ENCODE measurements at regions not wholly inside any gene's neighbourhood (a gene's known extent, or its start where the extent isn't known, plus 50 kb on each side); places are given as distances from the start of the nearest gene placed in this dataset.
"Not testable (repeated sequence)": the region's sequence is repeated elsewhere in the genome, so short reads cannot be mapped to it uniquely, and the experiment has no call there.

DNA sequence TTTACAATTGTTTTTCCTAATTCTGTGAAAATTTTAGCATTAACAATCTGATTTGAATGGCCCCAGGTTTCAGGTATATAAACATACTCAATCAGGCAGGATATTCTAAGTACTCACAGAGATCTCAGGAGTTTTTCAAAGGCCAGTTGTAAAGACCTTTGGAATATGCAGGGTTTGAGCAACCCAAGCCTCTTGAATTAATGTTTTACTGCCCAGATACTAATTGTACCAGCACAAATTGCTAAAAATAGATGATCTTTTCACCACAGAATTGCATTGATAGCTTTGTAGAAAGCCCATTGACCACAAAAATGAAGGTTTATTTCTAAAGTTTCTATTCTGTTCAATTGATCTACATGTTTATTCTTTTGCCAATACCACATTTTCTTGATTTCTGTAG lies 186.5 kb downstream of the OSTF1 start:
- intact Hi-C loops (cut with micrococcal nuclease): no loop called here

DNA sequence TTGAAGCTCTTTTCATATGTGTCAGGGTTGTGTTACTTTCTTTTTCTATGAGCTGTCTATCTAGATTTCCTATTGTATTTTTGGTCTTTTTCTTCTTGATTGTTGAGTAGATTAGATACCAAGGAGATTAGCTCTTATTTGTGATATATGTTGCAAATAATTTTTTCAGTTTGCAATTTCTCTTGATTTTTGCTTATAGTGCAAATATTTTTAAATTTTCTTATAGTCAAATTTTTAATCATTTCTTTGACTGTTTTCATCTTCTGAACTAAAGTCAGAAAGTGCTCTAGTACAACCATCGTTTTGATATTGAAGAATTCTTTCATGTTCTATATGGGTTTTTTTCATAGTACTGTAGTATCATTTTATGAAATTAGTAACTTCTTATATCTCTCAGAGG lies 193.7 kb downstream of the OSTF1 start:
- intact Hi-C loops (cut with micrococcal nuclease): no loop called here

DNA sequence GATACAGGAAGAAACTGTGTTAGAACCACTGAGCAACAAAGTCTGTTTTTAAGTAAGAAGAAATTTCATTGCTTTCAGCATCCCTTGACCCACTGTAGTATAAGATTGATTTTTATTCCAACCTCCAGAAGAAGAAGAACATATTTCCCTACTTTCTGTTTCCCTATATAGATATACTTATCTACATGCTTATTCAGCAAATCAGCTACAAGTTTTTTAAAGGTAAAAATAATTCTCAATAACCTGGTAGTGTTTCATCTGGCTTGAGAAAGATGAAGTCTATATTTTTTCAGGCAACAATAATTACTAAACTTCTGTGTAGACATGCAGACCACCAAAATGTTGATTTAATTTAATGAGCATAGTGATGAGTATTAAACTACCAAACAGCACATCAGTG lies 201.0 kb downstream of the OSTF1 start:
- intact Hi-C loops (cut with micrococcal nuclease): no loop called here

DNA sequence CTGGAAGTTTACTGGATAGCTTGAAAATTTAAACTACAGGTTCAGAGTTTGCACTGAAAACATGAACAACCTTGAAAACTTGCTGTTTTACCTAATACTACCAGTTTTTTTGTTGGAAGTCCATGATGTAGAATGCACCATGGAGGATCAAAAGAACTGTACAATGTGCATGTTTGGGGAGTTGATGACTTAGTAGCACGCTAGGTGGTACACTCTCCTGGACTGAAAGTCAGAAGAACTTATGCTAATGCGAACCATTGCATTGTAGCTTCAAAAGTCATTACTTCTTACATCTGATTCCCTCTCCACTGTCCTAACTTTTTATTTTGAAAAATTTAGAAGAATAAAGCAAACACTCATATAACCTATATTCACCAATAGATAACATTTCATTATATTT lies 211.0 kb downstream of the OSTF1 start:
- intact Hi-C loops (cut with micrococcal nuclease): no loop called here

DNA sequence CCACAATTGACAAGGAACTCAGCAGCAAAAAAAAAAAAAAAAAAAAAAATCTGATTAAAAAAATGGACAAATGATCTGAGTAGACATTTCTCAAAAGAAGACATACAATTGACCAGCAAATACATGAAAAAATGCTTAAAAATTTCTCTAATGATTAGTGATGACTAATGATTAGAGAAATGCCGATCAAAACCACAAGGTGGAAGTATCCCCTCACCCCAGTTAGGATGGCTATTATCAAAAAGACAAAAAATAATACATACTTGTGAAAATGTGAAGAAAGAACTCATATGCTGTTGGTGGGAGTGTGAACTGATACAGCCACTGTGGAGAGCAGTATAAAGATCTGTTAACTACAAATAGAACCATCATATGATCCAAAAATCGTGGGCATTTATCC lies 245.3 kb downstream of the OSTF1 start:
- intact Hi-C loops (cut with micrococcal nuclease): no loop called here

DNA sequence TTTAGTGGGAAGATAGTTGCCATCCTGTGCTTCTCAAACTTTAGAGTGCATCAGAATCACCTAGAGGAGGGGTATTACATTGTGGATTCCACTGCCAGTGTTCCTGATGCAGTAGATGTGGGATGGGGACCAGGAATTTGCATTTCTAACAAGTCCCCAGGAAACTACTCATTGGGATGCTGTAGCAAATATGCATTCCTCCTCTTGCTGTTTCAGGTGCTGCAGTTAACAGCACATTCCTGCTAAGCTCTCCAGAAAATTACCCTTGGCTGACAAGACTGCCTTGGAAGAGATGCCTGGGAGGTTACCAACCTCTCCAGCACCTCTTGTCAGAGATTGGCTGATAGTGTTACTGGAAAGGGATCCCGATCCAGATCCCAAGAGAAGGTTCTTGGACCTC lies 270.5 kb downstream of the OSTF1 start:
- intact Hi-C loops (cut with micrococcal nuclease): no loop called here

DNA sequence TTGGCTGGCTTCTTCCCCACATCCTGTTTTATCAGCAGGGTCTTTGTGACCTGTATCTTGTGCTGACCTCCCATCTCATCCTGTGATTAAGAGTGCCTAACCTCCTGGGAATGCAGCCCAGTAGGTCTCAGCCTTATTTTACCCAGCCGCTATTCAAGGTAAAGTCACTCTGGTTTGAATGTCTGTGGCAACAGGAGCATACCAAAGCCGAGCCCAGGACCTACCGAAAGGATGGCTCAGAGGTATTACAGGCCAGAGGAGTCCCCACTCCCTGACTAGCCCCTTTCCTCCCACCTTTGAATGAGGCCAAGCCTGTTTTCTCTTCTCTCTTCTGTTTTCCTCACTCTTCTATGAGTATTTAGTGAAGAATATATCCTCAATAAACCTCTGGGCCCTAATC lies 271.3 kb downstream of the OSTF1 start:
- intact Hi-C loops (cut with micrococcal nuclease): no loop called here

DNA sequence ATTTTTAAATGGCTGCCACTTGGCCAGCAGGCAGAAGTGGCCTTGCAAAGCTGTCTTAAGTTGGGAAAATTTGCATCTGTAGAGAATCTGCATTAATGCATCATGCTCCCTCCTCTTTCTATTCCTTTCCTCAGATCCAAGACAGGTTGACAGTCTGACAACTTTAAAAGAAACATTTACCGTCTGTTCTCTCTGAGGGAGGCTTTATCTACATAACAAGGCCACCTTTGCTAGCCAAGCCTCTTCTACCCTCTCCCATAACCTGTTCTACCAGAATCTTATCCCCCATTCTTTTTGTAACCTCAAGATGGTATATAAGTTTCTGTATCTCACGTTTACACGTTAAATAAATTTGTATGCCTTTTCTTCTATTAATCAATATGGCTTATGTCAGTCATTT lies 271.9 kb downstream of the OSTF1 start:
- intact Hi-C loops (cut with micrococcal nuclease): no loop called here

DNA sequence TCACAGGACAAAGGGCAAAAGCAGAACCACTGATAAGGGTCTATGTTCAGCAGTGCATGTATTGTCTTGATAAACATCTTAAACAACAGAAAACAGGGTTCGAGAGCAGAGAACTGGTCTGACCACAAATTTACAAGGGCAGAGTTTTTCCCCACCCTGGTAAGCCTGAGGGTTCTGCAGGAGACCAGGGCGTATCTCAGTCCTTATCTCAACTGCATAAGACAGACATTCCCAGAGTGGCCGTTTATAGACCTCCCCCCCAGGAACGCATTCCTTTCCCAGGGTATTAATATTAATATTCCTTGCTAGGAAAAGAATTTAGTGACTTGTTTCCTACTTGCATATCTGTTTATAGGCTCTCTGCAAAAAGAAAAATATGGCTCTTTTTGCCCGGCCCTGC lies 274.1 kb downstream of the OSTF1 start:
- intact Hi-C loops (cut with micrococcal nuclease): not testable (repeated sequence)

DNA sequence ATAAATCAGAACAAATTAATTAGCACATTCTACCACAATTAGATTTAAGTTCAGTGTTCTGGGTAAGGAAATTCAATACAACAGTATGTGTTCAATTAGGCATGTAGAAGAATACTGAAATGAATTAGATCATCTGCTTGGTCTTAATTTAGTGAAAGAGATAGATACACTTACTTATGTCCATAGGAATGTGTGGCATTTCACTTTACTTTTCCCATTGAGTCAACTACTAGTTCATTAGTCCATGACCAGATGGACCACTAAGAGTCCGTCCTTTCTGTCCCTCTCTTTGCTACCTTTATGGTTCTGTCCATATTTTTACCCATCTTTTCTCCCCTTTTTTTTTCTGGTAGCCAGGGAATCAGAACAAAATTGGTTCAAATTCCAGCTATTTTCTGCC lies 276.9 kb downstream of the OSTF1 start:
- intact Hi-C loops (cut with micrococcal nuclease): no loop called here

DNA sequence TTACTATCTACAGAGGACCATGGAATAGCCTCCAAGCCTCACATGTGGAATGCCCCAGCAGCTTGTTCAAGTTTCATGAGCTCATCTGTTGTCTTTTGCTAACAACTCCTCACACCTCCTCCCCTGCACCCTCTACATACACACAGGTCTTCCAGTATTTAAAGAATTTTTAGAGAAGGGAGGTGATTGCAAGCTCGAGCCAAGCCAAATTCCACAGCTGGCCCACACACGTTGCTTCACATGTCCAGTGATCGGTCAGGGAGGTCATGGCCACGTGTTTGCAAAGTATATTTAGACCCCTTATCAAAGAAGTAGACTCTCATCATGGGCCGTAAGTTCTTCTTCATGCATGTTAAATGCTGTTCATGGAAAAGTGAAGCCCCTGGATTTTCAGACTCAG lies 281.7 kb downstream of the OSTF1 start:
- intact Hi-C loops (cut with micrococcal nuclease): no loop called here

DNA sequence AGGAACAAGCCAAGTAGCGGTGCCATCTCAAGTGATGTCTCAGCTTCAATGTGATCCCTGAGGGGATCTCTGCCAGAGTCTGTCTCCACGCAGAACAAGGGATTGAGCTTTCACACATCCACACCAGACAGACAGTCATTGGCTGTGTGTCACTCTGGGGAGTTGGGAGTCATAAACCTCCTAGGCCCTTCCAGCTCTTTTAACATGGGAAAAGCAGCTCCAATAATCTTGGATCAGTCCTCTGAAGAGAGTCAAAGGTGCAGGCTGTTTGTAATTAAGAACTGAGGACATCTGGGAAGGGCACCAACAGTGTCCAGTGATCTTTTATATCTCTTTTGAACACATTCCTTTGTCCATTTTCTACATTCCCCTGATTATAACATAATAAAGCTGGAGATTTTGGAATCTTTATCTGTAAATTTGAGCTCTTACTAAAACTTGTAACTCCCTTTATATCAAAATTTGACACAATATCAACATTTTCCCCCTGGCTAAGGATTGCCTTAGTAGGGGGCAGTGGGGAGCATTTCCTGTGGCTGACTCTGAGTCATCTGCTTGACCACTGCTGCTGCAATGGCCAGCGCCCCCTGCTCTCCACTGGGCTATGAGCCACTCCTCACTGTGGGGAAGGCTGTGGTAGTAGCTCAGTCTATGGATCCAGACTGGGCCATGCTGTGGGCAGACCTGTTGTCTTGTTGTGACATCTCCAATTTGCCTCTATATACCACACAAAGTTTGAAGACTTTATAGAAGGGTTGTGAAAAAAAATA lies 284.4 kb downstream of the OSTF1 start:
- intact Hi-C loops (cut with micrococcal nuclease): no loop called here

DNA sequence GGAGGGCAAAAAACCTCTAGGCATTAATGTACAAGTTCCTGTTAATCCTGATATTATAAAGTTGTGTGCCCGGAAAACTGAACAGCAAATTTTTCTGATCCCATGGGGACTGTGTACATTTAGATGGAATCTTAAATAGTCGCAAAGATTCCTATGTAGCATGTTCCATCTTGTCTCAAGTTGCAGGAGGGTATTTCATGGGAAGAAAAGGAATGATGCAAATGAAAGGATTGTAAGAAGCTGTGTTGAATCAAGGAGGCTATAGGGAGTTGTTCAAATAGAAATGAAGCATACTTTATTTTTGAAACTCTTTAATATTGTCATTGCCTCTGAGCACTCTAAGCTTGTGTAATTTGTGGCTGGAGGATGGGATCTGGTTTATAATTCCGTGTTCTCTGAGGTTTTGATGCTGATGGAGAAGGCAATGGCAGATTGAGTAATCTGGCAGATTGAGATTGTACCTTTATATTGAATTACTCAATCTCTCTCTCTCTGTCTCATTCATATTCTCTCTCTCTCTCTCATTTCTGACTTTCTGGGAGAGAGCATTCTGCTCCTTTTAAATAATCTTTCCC lies 288.5 kb downstream of the OSTF1 start:
- intact Hi-C loops (cut with micrococcal nuclease): no loop called here

DNA sequence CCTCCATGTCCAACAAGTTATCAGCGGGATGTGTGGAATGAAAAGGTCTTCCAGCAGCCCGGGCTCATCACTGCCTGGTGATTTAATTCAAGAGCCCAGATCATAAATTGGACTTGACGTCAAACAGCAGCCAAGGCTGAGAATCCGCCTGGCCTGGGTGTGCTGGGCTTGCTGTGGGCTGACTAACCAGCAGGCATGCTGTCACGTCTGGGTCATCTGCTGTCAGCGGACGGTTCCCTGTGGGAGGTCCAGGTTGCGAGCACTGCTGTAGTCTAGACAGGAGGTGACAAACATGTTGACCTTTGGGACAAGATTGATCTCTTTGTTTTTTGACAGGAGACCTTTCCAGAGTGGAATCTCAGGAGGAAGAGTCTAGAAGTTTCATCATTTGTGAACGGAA lies 289.7 kb downstream of the OSTF1 start:
- intact Hi-C loops (cut with micrococcal nuclease): no loop called here

DNA sequence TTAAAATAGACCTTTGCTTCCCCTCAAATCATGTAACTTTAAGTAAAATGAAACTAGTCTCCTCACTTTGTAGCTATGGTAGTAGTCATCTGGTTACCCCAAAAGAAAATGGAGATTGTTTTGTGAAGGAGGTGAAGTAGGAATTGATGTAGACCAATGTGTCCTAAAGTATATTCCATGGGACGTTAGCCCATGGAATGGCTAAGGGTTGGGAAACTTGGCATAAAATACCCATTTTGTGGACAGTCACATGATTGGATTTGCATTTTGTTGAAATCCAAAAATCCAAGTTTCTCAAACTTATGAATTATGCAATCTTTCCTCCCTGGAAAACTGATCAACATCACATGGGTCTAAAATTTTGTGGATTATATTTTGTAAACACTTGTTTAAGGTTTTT lies 290.6 kb downstream of the OSTF1 start:
- intact Hi-C loops (cut with micrococcal nuclease): no loop called here

DNA sequence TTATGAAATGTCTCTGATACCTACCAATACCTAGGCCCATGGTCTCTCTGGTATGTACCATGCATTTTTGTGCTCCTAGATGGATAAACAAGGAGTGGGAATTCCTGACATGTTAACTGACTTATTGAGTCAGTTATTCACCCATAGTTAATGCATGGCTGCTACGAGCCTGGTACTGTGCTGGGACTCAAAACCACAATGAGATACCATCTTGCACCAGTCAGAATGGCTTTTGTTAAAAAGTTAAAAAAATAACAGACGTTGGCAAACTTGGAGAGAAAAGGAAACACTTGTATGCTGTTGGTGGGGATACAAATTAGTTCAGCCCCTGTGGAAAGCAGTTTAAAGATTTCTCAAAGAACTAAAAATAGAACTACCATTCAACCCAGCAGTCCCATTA lies 293.8 kb downstream of the OSTF1 start:
- intact Hi-C loops (cut with micrococcal nuclease): no loop called here

DNA sequence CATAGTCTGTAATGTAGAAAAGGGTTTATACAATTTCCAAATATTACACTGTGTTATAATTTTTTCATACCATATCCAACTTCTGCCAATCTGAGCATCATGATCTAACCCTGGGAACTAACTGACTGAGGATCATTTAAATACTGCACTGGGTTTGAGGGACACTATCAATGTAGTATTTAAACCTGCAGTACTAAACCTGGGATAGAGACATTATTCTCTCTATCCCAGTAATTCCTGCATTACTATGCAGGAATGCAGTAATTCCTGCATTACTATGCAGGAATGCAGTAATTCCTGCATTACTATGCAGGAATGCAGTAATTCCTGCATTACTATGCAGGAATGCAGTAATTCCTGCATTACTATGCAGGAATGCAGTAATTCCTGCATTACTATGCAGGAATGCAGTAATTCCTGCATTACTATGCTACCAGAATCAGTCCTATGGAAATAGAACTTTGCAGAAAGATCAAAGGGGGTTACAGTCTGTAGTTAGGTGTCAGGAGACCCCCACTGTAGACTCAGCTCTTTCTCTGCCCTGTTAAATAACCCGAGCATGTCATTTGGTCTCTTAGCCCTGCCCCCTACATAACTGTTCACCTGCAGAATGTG lies 295.2 kb downstream of the OSTF1 start:
- intact Hi-C loops (cut with micrococcal nuclease): not testable (repeated sequence)

DNA sequence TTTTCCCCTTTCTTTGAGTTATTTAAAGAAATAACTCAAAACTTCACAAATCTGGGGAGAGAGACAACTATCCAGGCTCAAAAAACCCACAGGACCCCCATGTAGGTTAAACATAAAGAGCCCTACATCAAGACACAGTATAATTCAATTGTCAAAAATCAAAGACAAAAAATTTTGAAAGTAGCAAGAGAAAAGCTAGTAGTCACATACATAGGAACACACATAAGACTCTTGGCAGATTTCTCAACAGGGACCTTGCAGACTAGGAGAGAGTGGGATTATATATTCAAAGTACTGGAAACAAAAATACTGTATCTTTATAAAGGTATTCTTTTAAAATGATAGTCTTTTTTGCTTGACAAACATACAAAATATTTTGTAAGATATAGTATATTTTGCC lies 296.9 kb downstream of the OSTF1 start:
- intact Hi-C loops (cut with micrococcal nuclease): no loop called here

DNA sequence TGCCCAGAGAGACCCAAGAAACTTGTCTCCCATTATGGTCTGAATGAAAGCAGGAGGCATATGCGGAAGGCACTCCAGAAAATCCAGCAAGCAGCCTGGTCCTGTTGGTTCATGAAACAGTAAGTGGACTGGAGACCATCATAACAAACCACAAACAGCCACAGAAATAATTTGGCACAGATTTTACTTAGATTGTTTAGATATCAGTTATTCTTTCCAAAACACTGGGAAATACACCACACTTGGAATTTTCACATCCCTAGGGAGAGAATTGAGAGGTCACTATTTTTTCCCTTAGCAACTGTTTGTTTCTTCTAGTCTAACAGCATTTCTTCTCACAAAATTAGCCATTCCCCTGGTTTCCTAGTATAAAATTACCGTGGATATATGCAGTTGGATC lies 300.8 kb downstream of the OSTF1 start:
- intact Hi-C loops (cut with micrococcal nuclease): no loop called here

DNA sequence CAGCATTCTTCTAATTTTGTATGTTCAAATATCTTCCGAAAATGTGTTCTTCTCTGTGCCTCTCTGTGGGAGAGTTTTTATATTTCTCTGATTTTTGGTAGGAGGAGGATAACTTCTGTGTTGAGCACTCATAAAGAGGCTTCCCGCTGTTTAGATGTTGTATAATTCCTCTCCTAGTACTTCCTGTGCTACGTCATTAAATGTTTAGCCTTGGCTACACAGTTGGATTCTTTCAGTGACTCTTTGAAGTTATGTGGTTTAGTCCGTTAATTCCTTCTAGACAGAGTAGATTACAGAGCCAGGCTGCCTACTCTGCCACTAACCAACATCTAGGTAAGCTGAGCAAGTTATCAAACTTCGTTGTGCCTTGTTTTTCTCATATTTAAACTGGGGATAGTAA lies 302.6 kb downstream of the OSTF1 start:
- intact Hi-C loops (cut with micrococcal nuclease): no loop called here

DNA sequence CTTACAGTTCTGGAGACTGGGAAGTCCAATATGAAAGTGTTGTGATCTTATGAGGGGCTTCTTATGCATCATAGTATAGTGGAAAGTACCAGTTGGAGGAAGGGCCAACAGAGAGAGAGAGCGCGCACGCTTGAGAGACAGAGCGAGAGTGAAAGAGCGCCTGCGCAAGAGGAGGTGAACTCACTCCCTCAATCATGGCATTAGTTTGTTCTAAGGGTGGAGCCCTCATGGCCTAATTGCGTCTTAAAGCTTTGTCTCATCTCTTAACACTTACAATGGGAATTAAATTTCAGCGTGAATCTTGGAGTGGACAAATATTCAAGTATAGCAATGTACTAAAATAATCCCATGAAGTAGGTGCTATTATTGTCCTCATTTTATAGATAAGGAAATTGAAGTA lies 303.2 kb downstream of the OSTF1 start:
- intact Hi-C loops (cut with micrococcal nuclease): no loop called here

DNA sequence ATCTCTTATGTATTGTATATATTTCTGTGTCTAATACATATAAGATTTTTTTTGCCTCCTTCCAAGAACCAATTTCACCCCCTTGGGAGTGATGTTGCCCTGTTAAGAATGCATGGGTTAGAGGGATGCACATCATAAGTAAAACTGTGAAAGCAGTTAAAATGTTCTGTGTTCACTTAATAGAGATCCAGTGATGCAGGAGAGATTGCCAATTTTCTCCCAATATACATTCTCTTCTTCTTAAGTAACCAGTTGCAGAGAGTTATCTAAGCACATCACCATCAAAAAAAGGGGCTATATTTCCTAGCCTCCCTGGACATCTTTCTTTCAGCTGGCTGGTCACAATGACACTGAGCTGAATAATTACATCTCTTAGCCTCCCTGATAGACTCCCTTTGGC lies 307.0 kb downstream of the OSTF1 start:
- intact Hi-C loops (cut with micrococcal nuclease): no loop called here

DNA sequence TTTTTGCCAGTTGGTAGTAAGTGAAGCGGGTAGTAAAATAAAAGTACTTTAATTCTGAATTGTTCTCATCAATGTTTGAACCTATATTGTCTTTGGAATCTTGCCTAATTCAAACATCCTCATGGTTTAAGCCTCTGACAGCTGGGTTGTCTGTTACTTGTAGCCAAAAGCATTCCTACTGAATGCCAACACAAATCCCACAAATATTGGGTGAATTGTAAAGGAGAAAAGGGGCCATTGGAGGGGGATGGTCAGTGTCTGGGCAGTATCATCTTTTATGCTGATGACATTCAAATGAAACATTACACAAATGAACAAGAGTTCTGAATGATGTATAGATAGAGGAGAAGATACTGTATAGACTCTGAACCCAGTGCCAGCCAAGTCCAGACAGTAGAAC lies 309.5 kb downstream of the OSTF1 start:
- intact Hi-C loops (cut with micrococcal nuclease): no loop called here
